Hypothalamus (tissue), 51 donors: ENCODE measurements at regions not wholly inside any gene's neighbourhood (a gene's known extent, or its start where the extent isn't known, plus 50 kb on each side); places are given as distances from the start of the nearest gene placed in this dataset.

ENCODE experiments used
- DNase-seq, 51 donors: peaks; one replicate each; lab custom pipeline; 2025; lab: John Stamatoyannopoulos, UW

DNA sequence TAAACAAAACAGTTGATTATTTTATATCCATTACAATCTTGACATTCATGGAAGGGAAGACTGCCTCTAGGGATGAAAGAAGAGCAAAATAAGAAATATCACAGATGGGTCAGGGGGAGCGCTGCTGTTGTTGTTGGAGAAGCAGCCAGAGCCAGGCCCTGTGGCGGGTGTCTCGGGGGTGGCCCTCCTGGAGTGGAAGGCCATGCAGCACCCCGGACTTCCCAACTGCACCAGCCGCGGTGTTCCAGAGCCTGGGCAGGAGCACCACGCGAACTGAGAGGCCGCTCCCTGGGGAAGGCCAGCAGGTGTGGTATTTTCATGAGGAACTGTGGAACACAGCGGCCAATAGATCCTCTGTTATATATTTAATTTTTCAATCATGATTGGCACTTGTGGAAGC lies 72.4 kb upstream of the VSTM2A start:
- no peak for DNase-seq

DNA sequence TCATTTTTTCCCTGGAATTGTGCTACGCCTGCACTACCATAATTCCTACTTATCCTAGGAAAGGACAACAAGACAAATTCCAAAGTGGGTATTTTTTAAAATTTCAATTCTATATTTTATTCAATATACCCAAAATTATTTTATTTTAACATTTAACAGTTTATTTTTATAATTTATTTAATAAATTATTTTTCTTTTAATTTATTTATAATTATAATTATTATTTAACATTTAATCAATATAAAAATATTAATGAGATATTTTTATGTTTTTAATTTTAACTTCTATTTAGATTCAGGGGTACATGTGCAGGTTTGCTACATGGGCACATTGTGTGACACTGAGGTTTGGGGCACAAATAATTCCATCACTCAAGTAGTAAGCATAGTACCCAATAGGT lies 65.6 kb upstream of the VSTM2A start:
- DNase-seq, result no peak

GRCh38 chr7:54477083-54477482 lies 65.1 kb upstream of the VSTM2A start:
- no peak for DNase-seq

GRCh38 chr7:54483523-54483922 lies 58.7 kb upstream of the VSTM2A start:
- DNase-seq, result no peak

- no peak for DNase-seq
These were observed 57.1 kb upstream of the VSTM2A start for GRCh38 chr7:54485044-54485443.
